ENCODE measurements at regions not wholly inside any gene's neighbourhood (a gene's known extent, or its start where the extent isn't known, plus 50 kb on each side); places are given as distances from the start of the nearest gene placed in this dataset.

DNA sequence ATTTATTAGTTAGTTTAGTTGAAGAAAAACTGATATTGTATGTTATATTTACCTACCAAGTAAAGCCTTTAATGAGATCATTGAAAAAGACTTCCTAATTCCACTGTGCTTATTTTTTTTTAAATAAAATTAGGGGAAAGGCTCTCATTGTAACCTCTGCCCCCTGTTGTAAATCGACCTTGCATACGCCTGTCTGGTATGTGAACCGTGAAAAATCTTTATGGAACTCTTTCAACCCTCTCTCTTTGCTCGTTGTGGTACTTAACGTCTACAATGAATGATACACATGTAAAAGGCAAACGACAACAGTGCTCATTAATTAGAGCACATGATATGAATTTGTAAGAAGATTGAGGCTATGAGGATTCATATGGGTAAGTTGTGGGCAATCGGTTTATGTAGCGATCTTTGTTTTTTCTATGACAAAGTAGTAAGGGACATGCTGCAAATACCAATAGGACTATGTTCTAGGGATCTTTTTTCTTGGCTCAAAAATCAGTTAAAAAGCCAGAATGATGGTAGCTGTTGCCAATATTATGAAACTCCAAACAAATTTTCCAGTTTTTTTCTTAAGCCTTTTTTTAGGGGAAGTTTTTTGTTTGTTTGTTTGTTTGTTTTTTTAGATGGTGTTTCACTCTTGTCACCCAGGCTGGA, 119.0 kb upstream of the MCHR2 start:
- TF ChIP-seq EZH2 (IDR thresholded peaks at IDR 0.05; ENCODE audit: borderline replicate concordance, low read length), result no peak
- no peak for TF ChIP-seq CTCF (conservative IDR thresholded peaks at IDR 0.05 in 1 of 2, IDR thresholded peaks at IDR 0.05 in 1 of 2; ENCODE audit: extremely low read depth in 1 of 2, insufficient read depth in 1 of 2, low read depth in 1 of 2, low read length in 2 of 2)
